Ishikawa (cell line): ENCODE measurements at regions not wholly inside any gene's neighbourhood (a gene's known extent, or its start where the extent isn't known, plus 50 kb on each side); places are given as distances from the start of the nearest gene placed in this dataset.

Experiments used
- CEBPB ChIP-seq: IDR thresholded peaks from 2 replicates; pipeline ENCODE4 v1.6.1; 2012
- CREB1 ChIP-seq: IDR thresholded peaks from 2 replicates; pipeline ENCODE4 v1.6.1; 2012; ENCODE audit warnings: low read depth
- EGR1 ChIP-seq: IDR thresholded peaks from 2 replicates; pipeline ENCODE4 v1.6.1; 2012
- EP300 ChIP-seq: IDR thresholded peaks from 2 replicates; pipeline ENCODE4 v1.6.1; 2012; ENCODE audit warnings: borderline replicate concordance
- FOXM1 ChIP-seq: IDR thresholded peaks from 2 replicates; pipeline ENCODE4 v1.6.1; 2012; ENCODE audit warnings: low read depth, borderline replicate concordance
- NFIC ChIP-seq: IDR thresholded peaks from 2 replicates; pipeline ENCODE4 v1.6.1; 2012
- RAD21 ChIP-seq: IDR thresholded peaks from 2 replicates; pipeline ENCODE4 v1.6.1; 2012; ENCODE audit warnings: low read depth
- TAF1 ChIP-seq: IDR thresholded peaks from 2 replicates; pipeline ENCODE4 v1.6.1; 2012; ENCODE audit warnings: low read depth, mild to moderate bottlenecking
- TCF12 ChIP-seq: IDR thresholded peaks from 2 replicates; pipeline ENCODE4 v1.6.1; 2012; ENCODE audit warnings: low read depth
- TEAD4 ChIP-seq: IDR thresholded peaks from 2 replicates; pipeline ENCODE4 v1.6.1; 2012
- YY1 ChIP-seq: IDR thresholded peaks from 2 replicates; pipeline ENCODE4 v1.6.1; 2012; ENCODE audit warnings: low read depth
- ZBTB7A ChIP-seq: IDR thresholded peaks from 2 replicates; pipeline ENCODE4 v1.6.1; 2012; ENCODE audit warnings: low read depth
- TF ChIP-seq, protein P1 (sequence below): IDR thresholded peaks from 2 replicates; pipeline ENCODE4 v1.6.1; 2012; ENCODE audit warnings: low read depth, mild to moderate bottlenecking
- TF ChIP-seq, protein P2 (sequence below): IDR thresholded peaks from 2 replicates; pipeline ENCODE4 v1.6.1; 2012
- TF ChIP-seq, protein P3 (sequence below): IDR thresholded peaks from 2 replicates; pipeline ENCODE4 v1.6.1; 2012

DNA sequence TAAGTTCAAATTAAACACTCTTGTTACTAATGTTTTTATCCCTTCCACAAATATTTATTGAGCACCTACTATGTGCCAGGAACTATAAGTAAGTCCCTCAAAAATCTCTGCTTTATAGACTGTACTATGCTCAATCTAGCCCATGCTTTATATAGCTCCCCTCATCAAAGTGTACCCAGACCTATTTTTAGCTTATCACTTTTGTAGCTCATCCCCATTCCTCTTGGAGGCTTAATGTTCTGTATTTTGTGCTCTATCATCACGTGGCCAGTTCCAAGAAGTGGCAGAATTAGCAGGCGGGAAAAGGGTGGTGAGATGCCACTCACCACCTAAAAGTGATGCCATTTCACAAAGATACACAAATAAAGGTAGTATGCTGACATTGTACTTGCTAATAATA, 138.1 kb upstream of the BET1 start:
- TF ChIP-seq TEAD4 (no peak), YY1 (no peak), ZBTB7A (no peak), NFIC (no peak), CEBPB (no peak), TAF1 (no peak), EGR1 (no peak), CREB1 (no peak), FOXM1 (no peak), TCF12 (no peak), EP300 (no peak), RAD21 (no peak)
- TF ChIP-seq, protein P1, sequence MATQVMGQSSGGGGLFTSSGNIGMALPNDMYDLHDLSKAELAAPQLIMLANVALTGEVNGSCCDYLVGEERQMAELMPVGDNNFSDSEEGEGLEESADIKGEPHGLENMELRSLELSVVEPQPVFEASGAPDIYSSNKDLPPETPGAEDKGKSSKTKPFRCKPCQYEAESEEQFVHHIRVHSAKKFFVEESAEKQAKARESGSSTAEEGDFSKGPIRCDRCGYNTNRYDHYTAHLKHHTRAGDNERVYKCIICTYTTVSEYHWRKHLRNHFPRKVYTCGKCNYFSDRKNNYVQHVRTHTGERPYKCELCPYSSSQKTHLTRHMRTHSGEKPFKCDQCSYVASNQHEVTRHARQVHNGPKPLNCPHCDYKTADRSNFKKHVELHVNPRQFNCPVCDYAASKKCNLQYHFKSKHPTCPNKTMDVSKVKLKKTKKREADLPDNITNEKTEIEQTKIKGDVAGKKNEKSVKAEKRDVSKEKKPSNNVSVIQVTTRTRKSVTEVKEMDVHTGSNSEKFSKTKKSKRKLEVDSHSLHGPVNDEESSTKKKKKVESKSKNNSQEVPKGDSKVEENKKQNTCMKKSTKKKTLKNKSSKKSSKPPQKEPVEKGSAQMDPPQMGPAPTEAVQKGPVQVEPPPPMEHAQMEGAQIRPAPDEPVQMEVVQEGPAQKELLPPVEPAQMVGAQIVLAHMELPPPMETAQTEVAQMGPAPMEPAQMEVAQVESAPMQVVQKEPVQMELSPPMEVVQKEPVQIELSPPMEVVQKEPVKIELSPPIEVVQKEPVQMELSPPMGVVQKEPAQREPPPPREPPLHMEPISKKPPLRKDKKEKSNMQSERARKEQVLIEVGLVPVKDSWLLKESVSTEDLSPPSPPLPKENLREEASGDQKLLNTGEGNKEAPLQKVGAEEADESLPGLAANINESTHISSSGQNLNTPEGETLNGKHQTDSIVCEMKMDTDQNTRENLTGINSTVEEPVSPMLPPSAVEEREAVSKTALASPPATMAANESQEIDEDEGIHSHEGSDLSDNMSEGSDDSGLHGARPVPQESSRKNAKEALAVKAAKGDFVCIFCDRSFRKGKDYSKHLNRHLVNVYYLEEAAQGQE = no peak
- TF ChIP-seq, protein P2, sequence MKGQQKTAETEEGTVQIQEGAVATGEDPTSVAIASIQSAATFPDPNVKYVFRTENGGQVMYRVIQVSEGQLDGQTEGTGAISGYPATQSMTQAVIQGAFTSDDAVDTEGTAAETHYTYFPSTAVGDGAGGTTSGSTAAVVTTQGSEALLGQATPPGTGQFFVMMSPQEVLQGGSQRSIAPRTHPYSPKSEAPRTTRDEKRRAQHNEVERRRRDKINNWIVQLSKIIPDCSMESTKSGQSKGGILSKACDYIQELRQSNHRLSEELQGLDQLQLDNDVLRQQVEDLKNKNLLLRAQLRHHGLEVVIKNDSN = no peak
- TF ChIP-seq, protein P3, sequence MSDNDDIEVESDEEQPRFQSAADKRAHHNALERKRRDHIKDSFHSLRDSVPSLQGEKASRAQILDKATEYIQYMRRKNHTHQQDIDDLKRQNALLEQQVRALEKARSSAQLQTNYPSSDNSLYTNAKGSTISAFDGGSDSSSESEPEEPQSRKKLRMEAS = no peak

DNA sequence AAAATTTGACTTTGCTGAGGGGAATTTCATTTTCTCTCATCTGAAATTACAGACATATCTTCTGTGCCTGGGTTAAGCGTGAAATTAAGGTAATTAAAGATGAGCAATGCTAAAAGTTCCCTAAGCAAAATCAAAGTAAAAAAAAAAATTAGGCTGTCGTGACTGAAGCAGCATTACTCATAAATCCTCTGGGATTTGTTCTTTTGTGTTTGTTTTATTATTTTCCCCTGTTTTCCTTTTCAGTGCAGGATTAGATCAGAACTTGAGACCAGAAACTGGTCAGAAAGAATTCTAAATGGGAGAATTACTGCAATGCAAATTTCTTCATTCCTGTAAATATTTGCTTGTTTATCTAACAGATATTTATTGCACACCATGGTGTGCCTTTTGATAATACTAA, 141.4 kb upstream of the BET1 start:
- no peak for TF ChIP-seq TEAD4
- TF ChIP-seq CEBPB = no peak
- no peak for TF ChIP-seq RAD21
- TF ChIP-seq, protein P3 = no peak
- TF ChIP-seq, protein P2 = no peak
- TF ChIP-seq YY1 = no peak
- TF ChIP-seq EP300 = no peak
- TF ChIP-seq, protein P1 = no peak
- TF ChIP-seq TCF12 = no peak
- no peak for TF ChIP-seq EGR1
- TF ChIP-seq FOXM1 = no peak
- no peak for TF ChIP-seq ZBTB7A
- TF ChIP-seq TAF1 = no peak
- no peak for TF ChIP-seq NFIC
- no peak for TF ChIP-seq CREB1

DNA sequence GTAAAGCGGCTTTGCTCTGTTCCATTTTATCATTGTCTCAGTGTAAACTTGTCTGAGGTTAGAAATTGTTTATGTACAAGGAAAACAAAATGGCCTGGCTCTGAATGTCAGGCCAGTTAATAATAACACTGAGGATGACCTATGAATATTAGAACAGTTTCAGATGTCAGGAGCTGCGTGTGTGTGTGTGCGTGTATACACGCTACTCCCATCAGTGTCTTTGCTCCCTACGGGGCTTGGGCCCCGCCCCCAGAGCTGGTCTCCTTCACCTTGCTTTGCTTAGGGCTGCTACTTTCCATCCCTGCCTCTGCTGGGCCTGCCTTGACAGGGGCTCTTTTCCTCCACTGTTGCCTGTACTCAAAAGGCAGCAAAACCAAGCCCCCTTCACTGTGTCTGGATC, 142.3 kb upstream of the BET1 start:
- TF ChIP-seq TCF12 (no peak), YY1 (no peak), TEAD4 (no peak), FOXM1 (no peak), EGR1 (no peak), CREB1 (no peak), TAF1 (no peak), EP300 (no peak), NFIC (no peak), ZBTB7A (no peak)
- TF ChIP-seq, protein P1 = no peak
- TF ChIP-seq, protein P3 = no peak
- TF ChIP-seq, protein P2 = no peak
